Cardiac muscle cell (in vitro differentiated cells and primary cell): ENCODE measurements at regions not wholly inside any gene's neighbourhood (a gene's known extent, or its start where the extent isn't known, plus 50 kb on each side); places are given as distances from the start of the nearest gene placed in this dataset.

ENCODE experiments used
- DNase-seq, 2 donors: peaks; one replicate each; pipeline versions ENCODE4 v3.0.0 to v3.0.0-alpha.2; 2010 to 2017; ENCODE audit warnings: low read depth in 1 of 2, low spot score in 1 of 2
- H3K27ac ChIP-seq: fragments of 200-600 bp; sonication (generic); 2 replicates; pipeline ENCODE4 v1.5.1; 2016
- H3K27me3 ChIP-seq: fragments of 200-600 bp; sonication (generic); 2 replicates; pipeline ENCODE4 v1.6.0; 2016; ENCODE audit warnings: control low read depth
- H3K36me3 ChIP-seq: fragments of 200-600 bp; sonication (generic); 2 replicates; pipeline ENCODE4 v1.5.1; 2016; ENCODE audit warnings: control low read depth
- H3K4me1 ChIP-seq: fragments of 200-600 bp; sonication (generic); 2 replicates; pipeline ENCODE4 v1.8.1; 2017; ENCODE audit warnings: low read depth, mild to moderate bottlenecking, mixed run types
- H3K4me3 ChIP-seq: fragments of 200-600 bp; sonication (generic); 2 replicates; pipeline ENCODE4 v1.5.1; 2016; ENCODE audit warnings: mild to moderate bottlenecking
- H3K9me3 ChIP-seq: fragments of 200-600 bp; sonication (generic); 2 replicates; pipeline ENCODE4 v1.5.1; 2017; ENCODE audit warnings: low read depth, mild to moderate bottlenecking, control low read depth
- TF ChIP-seq, protein P1 (sequence below): IDR thresholded peaks from 2 replicates; pipeline ENCODE4 v1.5.1; 2012; ENCODE audit warnings: low read depth, mild to moderate bottlenecking, low read length

DNA sequence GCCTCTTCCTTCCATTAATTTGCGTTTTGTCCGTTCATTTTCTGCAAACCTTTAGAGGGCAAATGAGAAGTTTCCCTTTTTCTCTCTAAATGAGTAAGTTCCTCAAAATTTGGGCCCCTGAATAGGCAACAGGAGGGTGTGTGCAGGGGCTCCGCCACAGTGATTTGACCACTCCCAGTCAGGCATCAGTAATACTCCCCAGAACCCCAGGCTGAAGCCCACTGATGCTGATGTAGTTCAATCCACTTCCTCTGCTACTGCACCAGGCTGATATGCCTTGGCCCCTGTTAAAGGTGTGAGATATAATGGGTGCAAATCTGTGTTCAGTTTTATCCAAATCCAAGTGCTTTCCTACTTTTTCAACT, 1150.0 kb downstream of the RPIA start:
- Histone ChIP-seq H3K9me3 (peaks cover 38% of the 10 kb centered on the region), H3K4me3 (no peak overlapping the region), H3K36me3 (no peaks in the 10 kb centered on the region), H3K27ac (no peak overlapping the region), H3K27me3 (no peaks in the 10 kb centered on the region), H3K4me1 (no peaks in the 10 kb centered on the region)
- TF ChIP-seq, protein P1, sequence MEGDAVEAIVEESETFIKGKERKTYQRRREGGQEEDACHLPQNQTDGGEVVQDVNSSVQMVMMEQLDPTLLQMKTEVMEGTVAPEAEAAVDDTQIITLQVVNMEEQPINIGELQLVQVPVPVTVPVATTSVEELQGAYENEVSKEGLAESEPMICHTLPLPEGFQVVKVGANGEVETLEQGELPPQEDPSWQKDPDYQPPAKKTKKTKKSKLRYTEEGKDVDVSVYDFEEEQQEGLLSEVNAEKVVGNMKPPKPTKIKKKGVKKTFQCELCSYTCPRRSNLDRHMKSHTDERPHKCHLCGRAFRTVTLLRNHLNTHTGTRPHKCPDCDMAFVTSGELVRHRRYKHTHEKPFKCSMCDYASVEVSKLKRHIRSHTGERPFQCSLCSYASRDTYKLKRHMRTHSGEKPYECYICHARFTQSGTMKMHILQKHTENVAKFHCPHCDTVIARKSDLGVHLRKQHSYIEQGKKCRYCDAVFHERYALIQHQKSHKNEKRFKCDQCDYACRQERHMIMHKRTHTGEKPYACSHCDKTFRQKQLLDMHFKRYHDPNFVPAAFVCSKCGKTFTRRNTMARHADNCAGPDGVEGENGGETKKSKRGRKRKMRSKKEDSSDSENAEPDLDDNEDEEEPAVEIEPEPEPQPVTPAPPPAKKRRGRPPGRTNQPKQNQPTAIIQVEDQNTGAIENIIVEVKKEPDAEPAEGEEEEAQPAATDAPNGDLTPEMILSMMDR: no peak
- no peak for DNase-seq

DNA sequence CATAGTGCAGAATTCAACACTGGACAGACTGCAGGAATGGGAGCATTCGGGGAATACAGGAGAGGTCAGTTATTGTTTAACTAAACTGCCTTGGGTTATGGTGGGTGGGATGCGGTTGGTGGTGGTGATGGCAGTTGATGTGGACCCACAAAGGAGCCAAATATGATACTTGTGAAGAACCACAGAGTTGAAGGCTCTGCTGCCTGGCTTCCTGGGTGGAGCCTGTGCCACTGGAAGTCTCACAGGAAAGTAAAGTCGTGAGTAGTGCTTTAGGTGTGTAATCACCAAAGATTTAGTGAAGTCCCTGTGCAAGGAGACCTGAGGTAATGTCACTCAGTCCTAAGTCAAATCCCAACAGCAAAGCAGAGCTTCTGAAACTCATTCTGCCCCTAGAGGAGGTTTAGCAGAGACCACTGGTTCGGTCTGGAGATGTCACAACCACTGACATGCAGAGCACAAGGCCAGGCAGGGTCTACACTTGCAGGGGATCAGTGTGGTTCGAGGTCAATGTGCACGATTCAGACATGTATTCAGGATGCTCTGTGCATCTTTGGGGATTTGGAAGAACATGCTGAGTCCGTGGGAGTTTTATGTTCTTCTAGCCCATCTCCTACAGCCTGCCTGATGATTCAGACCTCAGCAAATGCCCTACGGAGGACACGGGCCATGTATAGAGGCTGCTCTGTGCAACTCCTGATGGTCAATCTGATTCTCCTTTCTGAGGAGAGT, 1150.9 kb downstream of the RPIA start:
- H3K27me3 ChIP-seq: no peaks in the 10 kb centered on the region
- H3K4me3 ChIP-seq: no peak overlapping the region
- no peaks in the 10 kb centered on the region for H3K4me1 ChIP-seq
- H3K27ac ChIP-seq: no peak overlapping the region
- TF ChIP-seq, protein P1: no peak
- H3K9me3 ChIP-seq: peaks cover 34% of the 10 kb centered on the region
- H3K36me3 ChIP-seq: no peaks in the 10 kb centered on the region
- DNase-seq: no peak

DNA sequence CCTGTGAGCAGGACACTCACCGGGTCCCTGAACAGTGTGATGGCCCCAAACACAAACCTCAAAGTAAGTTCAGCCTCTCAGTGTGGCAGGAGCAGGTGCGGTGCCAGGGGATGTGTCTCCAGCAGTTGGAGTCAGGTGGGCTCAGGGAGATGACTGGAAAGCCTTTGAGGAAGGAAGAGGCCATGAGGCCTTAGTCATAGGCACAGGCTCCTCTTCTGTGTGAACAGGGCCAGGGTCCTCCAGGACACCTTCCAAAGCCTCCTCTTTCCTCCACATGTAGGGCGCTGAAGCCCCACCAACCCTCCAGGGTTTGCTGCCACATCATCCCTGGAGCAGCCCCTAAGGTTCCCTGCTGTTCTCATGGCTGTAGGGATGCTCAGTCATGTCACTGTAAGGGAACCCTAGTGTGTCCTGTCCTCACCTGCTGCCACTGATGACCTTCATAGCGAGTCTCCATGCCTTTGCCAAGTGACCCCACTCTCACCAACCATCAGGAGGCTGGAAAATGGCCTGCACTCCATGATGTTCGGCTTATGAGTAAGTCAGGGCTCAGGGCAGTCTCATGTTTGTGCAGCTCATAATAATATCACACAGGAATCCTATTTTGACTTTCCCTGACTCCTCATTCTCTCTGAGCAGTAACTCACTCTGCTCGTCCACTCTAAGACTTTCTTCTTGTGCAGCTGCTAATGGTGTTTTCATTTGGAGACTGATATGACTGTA, 1152.9 kb downstream of the RPIA start:
- TF ChIP-seq, protein P1: no peak
- Histone ChIP-seq H3K27ac (no peak overlapping the region), H3K36me3 (no peaks in the 10 kb centered on the region), H3K4me3 (no peak overlapping the region), H3K9me3 (peaks cover 28% of the 10 kb centered on the region), H3K27me3 (no peaks in the 10 kb centered on the region), H3K4me1 (no peaks in the 10 kb centered on the region)
- no peak for DNase-seq

DNA sequence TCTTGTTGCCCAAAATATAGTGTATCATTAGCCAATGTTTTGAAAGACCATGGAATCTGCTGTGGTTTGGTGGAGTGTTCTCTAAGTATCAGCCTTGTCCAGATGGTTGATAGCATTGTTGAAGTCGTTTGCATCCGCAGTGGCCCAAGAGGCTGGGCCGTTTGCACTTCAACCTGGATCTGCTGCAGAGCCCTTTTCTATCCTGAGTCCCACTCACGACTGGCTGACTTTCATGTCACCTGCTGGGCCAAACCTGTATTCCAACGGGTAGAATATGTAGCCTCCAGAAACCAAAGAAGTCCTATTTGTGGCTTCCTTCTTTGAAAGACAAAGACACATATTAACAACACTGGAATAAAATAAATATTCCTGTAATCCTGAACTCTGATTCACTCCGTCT, 1154.1 kb downstream of the RPIA start:
- H3K36me3 ChIP-seq: no peaks in the 10 kb centered on the region
- peaks cover 28% of the 10 kb centered on the region for H3K9me3 ChIP-seq
- no peak for DNase-seq
- TF ChIP-seq, protein P1: no peak
- H3K4me3 ChIP-seq: no peak overlapping the region
- H3K27me3 ChIP-seq: no peaks in the 10 kb centered on the region
- no peaks in the 10 kb centered on the region for H3K4me1 ChIP-seq
- no peak overlapping the region for H3K27ac ChIP-seq

DNA sequence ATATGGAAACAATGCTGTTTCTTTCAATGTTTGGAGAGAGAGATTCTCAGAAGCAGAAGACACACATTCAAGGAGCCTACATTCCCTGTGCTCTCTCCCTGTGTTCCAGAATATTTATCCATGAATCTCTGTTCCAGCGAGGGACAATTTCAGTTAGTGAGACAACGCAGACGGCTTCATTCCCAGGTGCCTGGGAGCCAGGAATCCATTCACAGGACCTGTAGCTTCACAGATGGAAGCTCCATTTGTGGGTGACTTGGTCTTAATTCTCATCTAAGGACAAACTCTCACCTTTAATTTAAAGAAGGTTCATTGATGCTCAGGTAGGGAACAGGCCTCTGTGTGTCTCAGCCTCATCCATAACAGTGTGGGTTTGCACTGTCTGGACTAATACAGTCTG, 1156.6 kb downstream of the RPIA start:
- Histone ChIP-seq H3K36me3 (no peaks in the 10 kb centered on the region), H3K27ac (no peak overlapping the region), H3K9me3 (peaks cover 23% of the 10 kb centered on the region), H3K4me3 (no peak overlapping the region), H3K4me1 (no peaks in the 10 kb centered on the region), H3K27me3 (no peaks in the 10 kb centered on the region)
- DNase-seq: no peak
- TF ChIP-seq, protein P1: no peak
